B cell (primary cell): ENCODE measurements at regions not wholly inside any gene's neighbourhood (a gene's known extent, or its start where the extent isn't known, plus 50 kb on each side); places are given as distances from the start of the nearest gene placed in this dataset.

Experiments used
- CTCF ChIP-seq: fragments of 200-600 bp; IDR thresholded peaks from one replicate; pipeline ENCODE4 v1.8.0; 2022; ENCODE audit warnings: antibody characterized with exemption, mild to moderate bottlenecking
- EZH2 ChIP-seq: IDR thresholded peaks from 2 replicates; pipeline ENCODE4 v1.6.1; 2012; ENCODE audit warnings: borderline replicate concordance, low read depth, mild to moderate bottlenecking, moderate library complexity, low read length; ENCODE audit not compliant: insufficient read depth, poor library complexity, severe bottlenecking

- TF ChIP-seq CTCF: no peak
- TF ChIP-seq EZH2: no peak
Measured at GRCh38 chr11:109015283-109015682, 350.4 kb downstream of the DDX10 start.
